Mucosa of stomach (tissue), 1 donor: ENCODE measurements at regions not wholly inside any gene's neighbourhood (a gene's known extent, or its start where the extent isn't known, plus 50 kb on each side); places are given as distances from the start of the nearest gene placed in this dataset.
"Not testable (repeated sequence)": the region's sequence is repeated elsewhere in the genome, so short reads cannot be mapped to it uniquely, and the experiment has no call there.

Experiments
- H3K27me3 ChIP-seq: one replicate; pipeline ENCODE4 v1.7.0; 2013; ENCODE audit warnings: mild to moderate bottlenecking, low read length; ENCODE audit not compliant: control insufficient read depth, insufficient read depth
- H3K36me3 ChIP-seq: one replicate; pipeline ENCODE4 v1.7.0; 2013; ENCODE audit warnings: low read length; ENCODE audit not compliant: control insufficient read depth, insufficient read depth
- H3K4me1 ChIP-seq: one replicate; pipeline ENCODE4 v1.7.0; 2013; ENCODE audit warnings: mild to moderate bottlenecking, low read length; ENCODE audit not compliant: control insufficient read depth, insufficient read depth
- H3K4me3 ChIP-seq: one replicate; pipeline ENCODE4 v1.7.0; 2013; ENCODE audit warnings: low read length
- H3K9ac ChIP-seq: one replicate; pipeline ENCODE4 v1.7.0; 2013; ENCODE audit warnings: mild to moderate bottlenecking, low read length, moderate library complexity
- H3K9me3 ChIP-seq: one replicate; pipeline ENCODE4 v1.7.0; 2013; ENCODE audit warnings: mild to moderate bottlenecking, low read length, moderate library complexity; ENCODE audit not compliant: control insufficient read depth
- donor health status: Pancreatic carcinoma.

- Histone ChIP-seq H3K4me1 (no peaks in the 10 kb centered on the region), H3K27me3 (no peaks in the 10 kb centered on the region), H3K4me3 (no peak overlapping the region), H3K36me3 (no peaks in the 10 kb centered on the region), H3K9ac (no peak overlapping the region), H3K9me3 (no peaks in the 10 kb centered on the region)
Measured at GRCh38 chr5:87529486-87530076, 116.9 kb upstream of the CCNH start.

- Histone ChIP-seq H3K36me3 (no peaks in the 10 kb centered on the region), H3K9ac (no peak overlapping the region), H3K4me3 (no peak overlapping the region), H3K27me3 (no peaks in the 10 kb centered on the region), H3K4me1 (no peaks in the 10 kb centered on the region), H3K9me3 (no peaks in the 10 kb centered on the region)
Measured at GRCh38 chr5:87526131-87526530, 113.4 kb upstream of the CCNH start.

- Histone ChIP-seq H3K9ac (no peak overlapping the region), H3K4me1 (no peaks in the 10 kb centered on the region), H3K4me3 (no peak overlapping the region), H3K9me3 (no peaks in the 10 kb centered on the region), H3K27me3 (no peaks in the 10 kb centered on the region), H3K36me3 (no peaks in the 10 kb centered on the region)
Measured at GRCh38 chr5:87524217-87524616, 111.5 kb upstream of the CCNH start.

GRCh38 chr5:87511778-87512177 is 99.0 kb upstream of the CCNH start:
- H3K36me3 ChIP-seq, H3K4me1 ChIP-seq, H3K9me3 ChIP-seq, H3K4me3 ChIP-seq, H3K27me3 ChIP-seq, H3K9ac ChIP-seq: not testable (repeated sequence)

- H3K27me3 ChIP-seq: no peaks in the 10 kb centered on the region
- no peak overlapping the region for H3K4me3 ChIP-seq
- no peaks in the 10 kb centered on the region for H3K4me1 ChIP-seq
- H3K9me3 ChIP-seq: no peaks in the 10 kb centered on the region
- no peaks in the 10 kb centered on the region for H3K36me3 ChIP-seq
- H3K9ac ChIP-seq: no peak overlapping the region
Measured at GRCh38 chr5:87503004-87503403, 90.3 kb upstream of the CCNH start.

- Histone ChIP-seq H3K9me3 (peaks cover 3% of the 10 kb centered on the region), H3K27me3 (no peaks in the 10 kb centered on the region), H3K9ac (no peak overlapping the region), H3K36me3 (no peaks in the 10 kb centered on the region), H3K4me3 (no peak overlapping the region), H3K4me1 (no peaks in the 10 kb centered on the region)
Measured at GRCh38 chr5:87499478-87500410, 87.0 kb upstream of the CCNH start.
